Astrocyte (in vitro differentiated cells and primary cell): ENCODE measurements at regions not wholly inside any gene's neighbourhood (a gene's known extent, or its start where the extent isn't known, plus 50 kb on each side); places are given as distances from the start of the nearest gene placed in this dataset.

Experiments used
- DNase-seq: peaks from one replicate; pipeline ENCODE4 v3.0.0-alpha.2; 2010; ENCODE audit warnings: low read depth
- FAIRE-seq: peaks from 2 replicates; lab custom pipeline; 2011; peaks lifted over from hg19 to GRCh38; lab: Jason Lieb, UNC
- H2AFZ ChIP-seq: 2 replicates; pipeline ENCODE4 v1.6.0; 2012; ENCODE audit warnings: low read depth, low read length, inconsistent platforms
- H3K27ac ChIP-seq: 2 replicates; pipeline ENCODE4 v1.5.1; 2011; ENCODE audit warnings: low read depth, low read length, inconsistent platforms
- H3K27me3 ChIP-seq: 2 replicates; pipeline ENCODE4 v1.6.0; 2011; ENCODE audit warnings: low read length, inconsistent platforms; ENCODE audit not compliant: insufficient read depth
- H3K36me3 ChIP-seq: 2 replicates; pipeline ENCODE4 v1.5.1; 2011; ENCODE audit warnings: low read length, inconsistent platforms; ENCODE audit not compliant: insufficient read depth
- H3K4me1 ChIP-seq: 2 replicates; pipeline ENCODE4 v1.5.1; 2011; ENCODE audit warnings: low read length, inconsistent platforms; ENCODE audit not compliant: insufficient read depth
- H3K4me2 ChIP-seq: 2 replicates; pipeline ENCODE4 v1.6.0; 2012; ENCODE audit warnings: low read length, inconsistent platforms
- H3K4me3 ChIP-seq: 2 replicates; pipeline ENCODE4 v1.5.1; 2011; ENCODE audit warnings: low read depth, mild to moderate bottlenecking, low read length, inconsistent platforms; ENCODE audit not compliant: insufficient read depth
- H3K79me2 ChIP-seq: 2 replicates; pipeline ENCODE4 v1.6.0; 2012; ENCODE audit warnings: mild to moderate bottlenecking, low read length, inconsistent platforms; ENCODE audit not compliant: insufficient read depth
- H3K9ac ChIP-seq: 2 replicates; pipeline ENCODE4 v1.6.0; 2012; ENCODE audit warnings: mild to moderate bottlenecking, low read length, inconsistent platforms
- H3K9me3 ChIP-seq: 2 replicates; pipeline ENCODE4 v1.5.1; 2012; ENCODE audit warnings: low read depth, mild to moderate bottlenecking, low read length, inconsistent platforms; ENCODE audit not compliant: insufficient read depth
- H4K20me1 ChIP-seq: 2 replicates; pipeline ENCODE4 v1.6.0; 2012; ENCODE audit warnings: low read length, inconsistent platforms; ENCODE audit not compliant: insufficient read depth
- H3K27ac Mint-ChIP-seq: one replicate; pipeline ENCODE4 v1.8.0; 2021; ENCODE audit warnings: mild to moderate bottlenecking, mixed read lengths; ENCODE audit not compliant: unreplicated experiment
- H3K27me3 Mint-ChIP-seq: one replicate; pipeline ENCODE4 v1.8.0; 2021; ENCODE audit warnings: low read depth, mixed read lengths; ENCODE audit not compliant: unreplicated experiment
- H3K36me3 Mint-ChIP-seq: one replicate; pipeline ENCODE4 v1.8.0; 2021; ENCODE audit warnings: low read depth, mixed read lengths; ENCODE audit not compliant: unreplicated experiment
- H3K4me1 Mint-ChIP-seq: one replicate; pipeline ENCODE4 v1.8.0; 2021; ENCODE audit warnings: low read depth, mixed read lengths; ENCODE audit not compliant: unreplicated experiment
- H3K4me3 Mint-ChIP-seq: one replicate; pipeline ENCODE4 v1.8.0; 2021; ENCODE audit warnings: mild to moderate bottlenecking, moderate library complexity, mixed read lengths; ENCODE audit not compliant: unreplicated experiment
- H3K9me3 Mint-ChIP-seq: one replicate; pipeline ENCODE4 v1.8.0; 2021; ENCODE audit warnings: mild to moderate bottlenecking, mixed read lengths; ENCODE audit not compliant: unreplicated experiment
- EZH2 ChIP-seq: IDR thresholded peaks from 2 replicates; pipeline ENCODE4 v1.6.1; 2012; ENCODE audit warnings: mild to moderate bottlenecking, low read length, inconsistent platforms; ENCODE audit not compliant: insufficient read depth
- TF ChIP-seq, protein P1 (sequence below): IDR thresholded peaks from 2 replicates; pipeline ENCODE4 v1.5.1; 2011; ENCODE audit warnings: low read depth, mild to moderate bottlenecking, inconsistent platforms, low read length, moderate library complexity; ENCODE audit not compliant: insufficient read depth

DNA sequence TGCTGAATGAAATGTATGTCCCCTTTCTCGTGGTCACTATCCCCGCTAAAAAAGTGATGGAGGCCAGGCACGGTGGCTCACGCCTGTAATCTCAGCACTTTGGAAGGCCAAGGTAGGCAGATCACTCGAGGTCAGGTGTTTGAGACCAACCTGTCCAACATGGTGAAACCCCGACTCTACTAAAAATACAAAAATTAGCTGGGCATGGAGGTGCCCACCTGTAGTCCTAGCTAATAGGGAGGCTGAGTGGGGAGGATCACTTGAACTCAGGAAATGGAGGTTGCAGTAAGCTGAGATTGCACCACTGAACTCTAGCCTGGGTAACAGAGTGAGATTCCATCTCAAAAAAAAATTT, 91.4 kb upstream of the MKLN1 start:
- H3K36me3 Mint-ChIP-seq = no peaks in the 10 kb centered on the region
- H3K27me3 ChIP-seq = no peaks in the 10 kb centered on the region
- no peak overlapping the region for H3K4me3 ChIP-seq
- H3K4me1 ChIP-seq = peaks cover 31% of the 10 kb centered on the region
- peak overlapping the region; percentile 53 for H2AFZ ChIP-seq
- H3K9me3 Mint-ChIP-seq = peaks cover 3% of the 10 kb centered on the region
- DNase-seq (no peak), FAIRE-seq (no peak)
- TF ChIP-seq, protein P1, sequence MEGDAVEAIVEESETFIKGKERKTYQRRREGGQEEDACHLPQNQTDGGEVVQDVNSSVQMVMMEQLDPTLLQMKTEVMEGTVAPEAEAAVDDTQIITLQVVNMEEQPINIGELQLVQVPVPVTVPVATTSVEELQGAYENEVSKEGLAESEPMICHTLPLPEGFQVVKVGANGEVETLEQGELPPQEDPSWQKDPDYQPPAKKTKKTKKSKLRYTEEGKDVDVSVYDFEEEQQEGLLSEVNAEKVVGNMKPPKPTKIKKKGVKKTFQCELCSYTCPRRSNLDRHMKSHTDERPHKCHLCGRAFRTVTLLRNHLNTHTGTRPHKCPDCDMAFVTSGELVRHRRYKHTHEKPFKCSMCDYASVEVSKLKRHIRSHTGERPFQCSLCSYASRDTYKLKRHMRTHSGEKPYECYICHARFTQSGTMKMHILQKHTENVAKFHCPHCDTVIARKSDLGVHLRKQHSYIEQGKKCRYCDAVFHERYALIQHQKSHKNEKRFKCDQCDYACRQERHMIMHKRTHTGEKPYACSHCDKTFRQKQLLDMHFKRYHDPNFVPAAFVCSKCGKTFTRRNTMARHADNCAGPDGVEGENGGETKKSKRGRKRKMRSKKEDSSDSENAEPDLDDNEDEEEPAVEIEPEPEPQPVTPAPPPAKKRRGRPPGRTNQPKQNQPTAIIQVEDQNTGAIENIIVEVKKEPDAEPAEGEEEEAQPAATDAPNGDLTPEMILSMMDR = no peak
- TF ChIP-seq EZH2 = no peak
- no peaks in the 10 kb centered on the region for H4K20me1 ChIP-seq
- peak overlapping the region; percentile 94 for H3K27ac ChIP-seq
- peak overlapping the region; percentile 84 for H3K9ac ChIP-seq
- H3K27me3 Mint-ChIP-seq = no peaks in the 10 kb centered on the region
- H3K79me2 ChIP-seq = no peaks in the 10 kb centered on the region
- H3K27ac Mint-ChIP-seq = peak overlapping the region; percentile 99
- peak overlapping the region; percentile 82 for H3K4me2 ChIP-seq
- no peak overlapping the region for H3K4me3 Mint-ChIP-seq
- H3K9me3 ChIP-seq = no peaks in the 10 kb centered on the region
- peaks cover 35% of the 10 kb centered on the region for H3K4me1 Mint-ChIP-seq
- no peaks in the 10 kb centered on the region for H3K36me3 ChIP-seq

DNA sequence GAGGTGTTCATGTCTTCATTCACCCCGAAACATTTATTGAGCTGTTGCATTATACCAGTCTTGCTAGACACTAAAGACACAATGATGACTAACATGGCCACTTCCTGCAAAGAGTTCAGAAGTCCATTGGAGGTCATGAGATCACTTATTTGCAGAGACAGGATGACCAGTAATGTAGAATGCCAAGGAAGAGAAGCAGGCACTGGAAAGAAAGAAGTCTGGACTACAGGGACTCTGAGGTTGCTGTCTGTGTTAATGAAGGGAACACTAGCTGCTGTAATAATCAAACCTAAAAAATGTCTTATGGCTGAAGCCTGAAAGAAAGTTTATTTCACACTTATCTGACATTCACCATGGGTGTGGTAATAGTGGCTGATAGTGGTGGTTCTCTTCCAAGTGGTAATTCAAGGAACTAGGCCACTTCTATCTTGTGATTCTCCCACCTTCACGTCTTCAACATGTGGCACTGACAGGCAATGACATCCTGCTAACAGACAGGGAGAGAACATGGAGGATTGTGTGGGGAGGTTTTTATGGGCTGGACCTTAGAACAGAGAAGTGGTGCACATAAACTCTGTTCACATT, 89.2 kb upstream of the MKLN1 start:
- no peaks in the 10 kb centered on the region for H3K36me3 Mint-ChIP-seq
- FAIRE-seq (no peak), DNase-seq (peak; percentile 72)
- Histone ChIP-seq H3K27me3 (no peaks in the 10 kb centered on the region), H3K27ac (no peak overlapping the region), H4K20me1 (no peaks in the 10 kb centered on the region), H2AFZ (peak overlapping the region; percentile 22), H3K4me1 (peaks cover 27% of the 10 kb centered on the region), H3K9me3 (no peaks in the 10 kb centered on the region), H3K4me2 (peak overlapping the region; percentile 64), H3K36me3 (no peaks in the 10 kb centered on the region), H3K9ac (no peak overlapping the region), H3K79me2 (no peaks in the 10 kb centered on the region), H3K4me3 (no peak overlapping the region)
- no peaks in the 10 kb centered on the region for H3K27me3 Mint-ChIP-seq
- peaks cover 3% of the 10 kb centered on the region for H3K9me3 Mint-ChIP-seq
- no peak overlapping the region for H3K4me3 Mint-ChIP-seq
- H3K4me1 Mint-ChIP-seq = peaks cover 25% of the 10 kb centered on the region
- peak overlapping the region; percentile 22 for H3K27ac Mint-ChIP-seq
- TF ChIP-seq, protein P1 = no peak
- no peak for TF ChIP-seq EZH2

DNA sequence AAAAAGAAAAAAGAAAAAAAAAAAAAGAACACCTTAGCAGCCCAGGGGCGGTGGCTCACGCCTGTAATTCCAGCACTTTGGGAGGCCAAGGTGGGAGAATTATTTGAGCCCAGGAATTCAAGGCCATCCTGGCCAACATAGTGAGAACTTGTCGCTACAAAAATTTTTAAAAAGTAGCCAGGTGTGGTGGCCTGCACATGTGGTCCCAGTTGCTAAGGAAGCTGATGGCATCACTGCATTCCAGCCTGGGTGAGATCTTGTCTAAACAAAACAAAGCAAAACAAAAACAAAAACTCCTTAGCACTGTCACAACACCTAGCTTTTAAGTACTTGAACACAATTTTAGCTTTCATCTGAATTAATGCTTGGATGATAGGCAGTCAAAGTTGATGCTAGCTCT, 86.3 kb upstream of the MKLN1 start:
- Histone ChIP-seq H3K79me2 (no peaks in the 10 kb centered on the region), H3K9me3 (no peaks in the 10 kb centered on the region), H3K4me3 (no peak overlapping the region), H3K4me2 (no peak overlapping the region), H3K9ac (no peak overlapping the region), H3K27me3 (no peaks in the 10 kb centered on the region), H3K27ac (no peak overlapping the region), H3K36me3 (no peaks in the 10 kb centered on the region), H4K20me1 (no peaks in the 10 kb centered on the region), H2AFZ (no peak overlapping the region), H3K4me1 (peaks cover 18% of the 10 kb centered on the region)
- no peaks in the 10 kb centered on the region for H3K27me3 Mint-ChIP-seq
- no peak overlapping the region for H3K27ac Mint-ChIP-seq
- peaks cover 3% of the 10 kb centered on the region for H3K9me3 Mint-ChIP-seq
- FAIRE-seq = no peak
- no peak overlapping the region for H3K4me3 Mint-ChIP-seq
- TF ChIP-seq EZH2 = no peak
- TF ChIP-seq, protein P1 = no peak
- no peak for DNase-seq
- no peaks in the 10 kb centered on the region for H3K36me3 Mint-ChIP-seq
- peaks cover 17% of the 10 kb centered on the region for H3K4me1 Mint-ChIP-seq
